NK-92 treated with Interleukin-12 subunit alpha and Interleukin-12 subunit beta, amount 100 ng/mL, for 24 hours (cell line): ENCODE measurements at regions not wholly inside any gene's neighbourhood (a gene's known extent, or its start where the extent isn't known, plus 50 kb on each side); places are given as distances from the start of the nearest gene placed in this dataset.
"Not testable (repeated sequence)": the region's sequence is repeated elsewhere in the genome, so short reads cannot be mapped to it uniquely, and the experiment has no call there.

Source experiments
- DNase-seq: peaks from one replicate; lab custom pipeline; 2025; lab: John Stamatoyannopoulos, UW

- DNase-seq: no peak
Observed at GRCh38 chr3:104935613-104936012, 431.1 kb upstream of the ALCAM start.

GRCh38 chr3:104939196-104939595, 427.5 kb upstream of the ALCAM start:
- DNase-seq: no peak

- DNase-seq: no peak
Observed at GRCh38 chr3:104941785-104942184, 424.9 kb upstream of the ALCAM start.

GRCh38 chr3:104943974-104944373, 422.7 kb upstream of the ALCAM start:
- no peak for DNase-seq

GRCh38 chr3:104947943-104948342, 418.8 kb upstream of the ALCAM start:
- no peak for DNase-seq

- DNase-seq: not testable (repeated sequence)
Observed at GRCh38 chr3:104949810-104950209, 416.9 kb upstream of the ALCAM start.

- no peak for DNase-seq
Observed at GRCh38 chr3:104951426-104951825, 415.3 kb upstream of the ALCAM start.

GRCh38 chr3:104952146-104952972, 414.4 kb upstream of the ALCAM start:
- no peak for DNase-seq

GRCh38 chr3:104956620-104957345, 409.9 kb upstream of the ALCAM start:
- DNase-seq: no peak

GRCh38 chr3:104960579-104960978, 406.1 kb upstream of the ALCAM start:
- DNase-seq: no peak

- DNase-seq: no peak
Observed at GRCh38 chr3:104961851-104962250, 404.9 kb upstream of the ALCAM start.

- DNase-seq: no peak
Observed at GRCh38 chr3:104974316-104974715, 392.4 kb upstream of the ALCAM start.

- no peak for DNase-seq
Observed at GRCh38 chr3:104977719-104978118, 389.0 kb upstream of the ALCAM start.

- no peak for DNase-seq
Observed at GRCh38 chr3:104982130-104982529, 384.6 kb upstream of the ALCAM start.

- DNase-seq: no peak
Observed at GRCh38 chr3:104987859-104988258, 378.9 kb upstream of the ALCAM start.

GRCh38 chr3:104988496-104988895, 378.2 kb upstream of the ALCAM start:
- no peak for DNase-seq

GRCh38 chr3:104989878-104990277, 376.8 kb upstream of the ALCAM start:
- no peak for DNase-seq

- DNase-seq: no peak
Observed at GRCh38 chr3:104990758-104991157, 376.0 kb upstream of the ALCAM start.

- no peak for DNase-seq
Observed at GRCh38 chr3:104992676-104993075, 374.0 kb upstream of the ALCAM start.

- no peak for DNase-seq
Observed at GRCh38 chr3:105006164-105006563, 360.5 kb upstream of the ALCAM start.

- DNase-seq: no peak
Observed at GRCh38 chr3:105013657-105014056, 353.1 kb upstream of the ALCAM start.

- DNase-seq: no peak
Observed at GRCh38 chr3:105014631-105015030, 352.1 kb upstream of the ALCAM start.

- DNase-seq: no peak
Observed at GRCh38 chr3:105022813-105023212, 343.9 kb upstream of the ALCAM start.
